Type B pancreatic cell (in vitro differentiated cells): ENCODE measurements at regions not wholly inside any gene's neighbourhood (a gene's known extent, or its start where the extent isn't known, plus 50 kb on each side); places are given as distances from the start of the nearest gene placed in this dataset.

ENCODE experiments used
- DNase-seq: peaks from one replicate; pipeline ENCODE4 v3.0.0; 2021; ENCODE audit warnings: mixed read lengths; ENCODE audit not compliant: unreplicated experiment; ENCODE audit errors: extremely low spot score
- H3K27ac Mint-ChIP-seq: 2 replicates; pipeline ENCODE4 v1.8.0; 2021; ENCODE audit warnings: mild to moderate bottlenecking, mixed read lengths
- H3K27me3 Mint-ChIP-seq: 2 replicates; pipeline ENCODE4 v1.8.0; 2021; ENCODE audit warnings: mixed read lengths
- H3K36me3 Mint-ChIP-seq: 2 replicates; pipeline ENCODE4 v1.8.0; 2021; ENCODE audit warnings: mixed read lengths
- H3K4me1 Mint-ChIP-seq: one replicate; pipeline ENCODE4 v1.8.0; 2021; ENCODE audit warnings: mixed read lengths; ENCODE audit not compliant: unreplicated experiment
- H3K4me3 Mint-ChIP-seq: 2 replicates; pipeline ENCODE4 v1.8.0; 2021; ENCODE audit warnings: mild to moderate bottlenecking, mixed read lengths
- H3K9me3 Mint-ChIP-seq: 2 replicates; pipeline ENCODE4 v1.8.0; 2021; ENCODE audit warnings: mixed read lengths
- CTCF ChIP-seq: fragments of 200-600 bp; sonication (generic); conservative IDR thresholded peaks from 2 replicates; pipeline ENCODE4 v1.5.0; 2021; ENCODE audit warnings: antibody characterized with exemption, mild to moderate bottlenecking

DNA sequence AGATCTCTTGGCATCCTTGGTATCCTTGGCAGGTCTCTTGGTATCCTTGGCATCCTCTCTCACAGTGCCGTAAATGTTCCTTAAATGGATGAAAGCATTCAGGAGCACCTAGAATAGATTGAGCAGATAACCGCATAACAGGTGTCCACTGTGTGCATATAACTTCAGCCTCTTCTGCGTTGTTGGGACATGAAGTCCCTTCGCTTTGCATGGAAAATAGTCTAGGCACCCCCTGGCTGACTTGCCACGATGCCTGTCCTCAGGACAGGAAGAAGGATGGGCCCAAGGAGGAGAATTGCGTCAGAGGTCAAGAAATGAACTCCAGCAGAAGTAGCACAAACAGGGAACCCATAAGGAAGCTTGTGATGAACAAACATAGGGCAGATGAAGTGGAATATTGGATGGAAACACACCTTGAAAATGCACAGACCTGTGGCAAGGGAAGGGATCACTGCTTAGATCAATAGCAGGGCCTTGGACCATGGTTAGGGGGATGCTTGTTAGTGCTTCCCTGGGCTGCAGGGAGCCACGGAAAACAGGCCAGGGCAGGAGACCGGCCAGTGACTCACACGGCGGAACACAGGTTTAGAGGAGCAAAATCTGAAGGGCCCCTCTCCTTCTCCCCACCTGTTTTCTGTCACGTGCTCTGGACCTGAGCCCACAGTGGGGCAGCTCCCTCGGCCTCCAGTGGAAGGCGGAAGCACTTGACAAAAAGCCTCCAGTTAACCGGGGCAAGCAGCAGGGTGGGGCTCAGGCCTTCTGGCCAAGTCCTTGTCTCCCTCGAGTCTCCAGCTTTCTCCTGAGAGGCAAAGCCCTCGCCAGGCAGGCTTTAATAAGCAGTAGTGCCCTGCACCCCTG lies 99.2 kb upstream of the ASAP2 start:
- no peaks in the 10 kb centered on the region for H3K9me3 Mint-ChIP-seq
- no peak for TF ChIP-seq CTCF
- no peak overlapping the region for H3K4me3 Mint-ChIP-seq
- H3K27me3 Mint-ChIP-seq, result no peaks in the 10 kb centered on the region
- no peak overlapping the region for H3K27ac Mint-ChIP-seq
- peaks cover 58% of the 10 kb centered on the region for H3K4me1 Mint-ChIP-seq
- no peak for DNase-seq
- H3K36me3 Mint-ChIP-seq, result no peaks in the 10 kb centered on the region

GRCh38 chr2:9106338-9107167 lies 100.1 kb upstream of the ASAP2 start:
- DNase-seq, result no peak
- no peak for TF ChIP-seq CTCF
- no peaks in the 10 kb centered on the region for H3K9me3 Mint-ChIP-seq
- H3K27ac Mint-ChIP-seq, result peak overlapping the region; percentile 34
- H3K4me1 Mint-ChIP-seq, result peaks cover 61% of the 10 kb centered on the region
- H3K36me3 Mint-ChIP-seq, result no peaks in the 10 kb centered on the region
- H3K4me3 Mint-ChIP-seq, result no peak overlapping the region
- no peaks in the 10 kb centered on the region for H3K27me3 Mint-ChIP-seq

DNA sequence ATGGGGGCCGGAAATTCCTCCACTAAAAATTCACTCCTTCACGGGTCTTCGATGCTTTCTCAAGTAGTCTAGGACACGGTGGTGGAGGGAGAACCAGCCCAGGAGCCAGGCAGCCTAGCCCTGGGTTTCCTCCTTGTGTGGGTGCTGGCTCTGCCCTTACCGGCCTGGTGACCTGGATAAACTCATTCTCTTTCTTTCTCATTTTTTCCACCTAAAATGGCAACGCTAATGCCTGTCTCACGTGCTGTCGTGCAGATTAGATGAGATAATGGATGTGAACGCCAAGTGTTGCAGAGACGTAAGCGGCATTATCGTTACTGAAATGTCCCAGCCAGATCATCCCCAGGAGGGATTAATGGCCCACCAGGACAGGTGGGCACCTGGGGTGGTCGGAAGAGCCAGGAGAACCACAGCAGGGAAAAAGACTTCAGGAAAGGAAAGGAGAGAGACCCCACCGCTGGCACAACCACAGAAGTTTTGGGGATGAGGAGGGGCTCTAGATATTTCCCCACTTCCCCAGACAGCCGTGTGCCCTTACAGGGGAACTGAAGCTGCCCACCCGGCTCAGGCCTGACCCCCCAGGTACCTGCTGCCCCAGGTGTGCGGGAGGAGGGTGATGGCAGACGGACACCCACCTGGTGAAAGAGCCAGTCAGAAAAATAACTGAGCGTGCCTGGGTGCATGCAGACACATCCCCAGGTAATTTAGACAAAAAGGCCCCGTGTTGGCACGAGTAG lies 100.8 kb upstream of the ASAP2 start:
- Mint-ChIP-seq H3K9me3 (no peaks in the 10 kb centered on the region), H3K36me3 (no peaks in the 10 kb centered on the region), H3K27me3 (no peaks in the 10 kb centered on the region), H3K27ac (peak overlapping the region; percentile 34), H3K4me3 (no peak overlapping the region), H3K4me1 (peaks cover 60% of the 10 kb centered on the region)
- no peak for DNase-seq
- TF ChIP-seq CTCF, result no peak

DNA sequence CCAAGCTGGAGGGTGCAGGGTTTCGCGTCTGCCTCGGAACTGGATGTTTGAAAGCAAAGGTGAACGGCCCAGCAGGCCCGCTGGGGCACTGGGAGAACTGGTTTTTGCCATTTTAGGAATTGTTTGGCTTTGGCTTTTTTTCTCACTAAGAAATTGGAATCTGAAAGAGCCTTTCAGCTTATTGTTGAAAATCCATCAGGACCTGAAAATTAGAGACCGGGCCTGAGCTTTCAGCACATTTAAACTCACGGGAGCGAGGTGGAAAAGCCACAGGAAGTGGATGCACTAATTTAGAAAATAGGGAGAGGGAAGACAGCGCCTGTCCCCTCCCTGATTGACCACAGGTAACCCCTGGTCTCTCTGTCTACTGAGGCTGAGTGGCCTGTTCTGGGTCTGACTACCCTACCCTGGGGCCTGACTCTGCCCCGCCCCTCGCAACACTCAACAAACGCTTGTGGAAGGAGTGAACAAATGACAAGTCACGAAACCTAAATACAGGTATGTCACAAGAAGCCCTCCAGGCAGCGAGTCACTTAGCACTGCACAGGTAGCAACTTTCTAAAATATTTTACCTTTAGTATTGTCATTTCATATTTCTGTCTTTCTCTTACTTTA lies 100.3 kb upstream of the MBOAT2 start:
- Mint-ChIP-seq H3K27ac (peak overlapping the region; percentile 97), H3K9me3 (no peaks in the 10 kb centered on the region)

More for the DNA sequence above, 100.3 kb upstream of the MBOAT2 start:
- TF ChIP-seq CTCF, result no peak
- H3K27me3 Mint-ChIP-seq, result no peaks in the 10 kb centered on the region
- DNase-seq, result no peak
- H3K4me3 Mint-ChIP-seq, result peak overlapping the region; percentile 79
- H3K36me3 Mint-ChIP-seq, result no peaks in the 10 kb centered on the region
- peaks cover 64% of the 10 kb centered on the region for H3K4me1 Mint-ChIP-seq
